ENCODE measurements at regions not wholly inside any gene's neighbourhood (a gene's known extent, or its start where the extent isn't known, plus 50 kb on each side); places are given as distances from the start of the nearest gene placed in this dataset.

- TF ChIP-seq PRDM1 (tag by site-specific recombination; IDR thresholded peaks at IDR 0.05) (no peak), ATF2 (tag by site-specific recombination; IDR thresholded peaks at IDR 0.05; ENCODE audit: low read depth) (no peak), CTCF (tag by site-specific recombination; IDR thresholded peaks at IDR 0.05) (no peak), MYNN (tag by site-specific recombination; IDR thresholded peaks at IDR 0.05; ENCODE audit: borderline replicate concordance) (no peak), SP7 (tag by site-specific recombination; IDR thresholded peaks at IDR 0.05) (no peak), FEZF1 (tag by site-specific recombination; IDR thresholded peaks at IDR 0.05) (no peak), ZBTB26 (tag by site-specific recombination; optimal IDR thresholded peaks at IDR 0.05) (no peak), YY1 (tag by site-specific recombination; IDR thresholded peaks at IDR 0.05) (no peak), ZNF24 (tag by site-specific recombination; IDR thresholded peaks at IDR 0.05) (no peak), ZNF776 (tag by site-specific recombination; IDR thresholded peaks at IDR 0.05; ENCODE audit: borderline replicate concordance) (no peak)
These were observed 120.6 kb upstream of the STC2 start for GRCh38 chr5:173448856-173449255.
